Mesendoderm (in vitro differentiated cells): ENCODE measurements at regions not wholly inside any gene's neighbourhood (a gene's known extent, or its start where the extent isn't known, plus 50 kb on each side); places are given as distances from the start of the nearest gene placed in this dataset.
"Not testable (repeated sequence)": the region's sequence is repeated elsewhere in the genome, so short reads cannot be mapped to it uniquely, and the experiment has no call there.

Experiments used
- DNase-seq: peaks from one replicate; pipeline ENCODE4 v3.0.0; 2013
- H2AK5ac ChIP-seq: 2 replicates; pipeline ENCODE4 v1.6.1; 2013; ENCODE audit warnings: low read length, inconsistent platforms
- H2BK120ac ChIP-seq: 2 replicates; pipeline ENCODE4 v1.6.1; 2013; ENCODE audit warnings: low read depth, mild to moderate bottlenecking, low read length, moderate library complexity, mixed read lengths
- H2BK15ac ChIP-seq: replicated peaks from 2 replicates; pipeline ENCODE4 v1.6.1; 2013; ENCODE audit warnings: low read depth, mild to moderate bottlenecking, moderate library complexity
- H2BK5ac ChIP-seq: 2 replicates; pipeline ENCODE4 v1.6.1; 2013; ENCODE audit warnings: low read length, inconsistent platforms
- H3K18ac ChIP-seq: 2 replicates; pipeline ENCODE4 v1.6.1; 2013; ENCODE audit warnings: mild to moderate bottlenecking, low read length, mixed read lengths
- H3K23ac ChIP-seq: one replicate; pipeline ENCODE4 v1.6.1; 2013; ENCODE audit warnings: low read length
- H3K27ac ChIP-seq: 2 replicates; pipeline ENCODE4 v1.5.1; 2013; ENCODE audit warnings: low read depth, mild to moderate bottlenecking, inconsistent platforms, low read length, moderate library complexity
- H3K27me3 ChIP-seq: 2 replicates; pipeline ENCODE4 v1.6.1; 2013; ENCODE audit warnings: low read length, control low read depth, mild to moderate bottlenecking, inconsistent platforms; ENCODE audit not compliant: insufficient read depth, poor library complexity
- H3K36me3 ChIP-seq: 2 replicates; pipeline ENCODE4 v1.6.1; 2013; ENCODE audit warnings: low read length, inconsistent platforms; ENCODE audit not compliant: control insufficient read depth, insufficient read depth
- H3K4ac ChIP-seq: one replicate; pipeline ENCODE4 v1.6.1; 2013; ENCODE audit warnings: low read depth, mild to moderate bottlenecking, low read length, moderate library complexity
- H3K4me1 ChIP-seq: 2 replicates; pipeline ENCODE4 v1.6.1; 2013; ENCODE audit warnings: low read depth, low read length, inconsistent platforms; ENCODE audit not compliant: control insufficient read depth
- H3K4me2 ChIP-seq: 2 replicates; pipeline ENCODE4 v1.6.1; 2013; ENCODE audit warnings: low read length
- H3K4me3 ChIP-seq: 2 replicates; pipeline ENCODE4 v1.5.1; 2013; ENCODE audit warnings: mild to moderate bottlenecking, low read length
- H3K56ac ChIP-seq: one replicate; pipeline ENCODE4 v1.6.1; 2013; ENCODE audit warnings: low read length
- H3K79me1 ChIP-seq: 2 replicates; pipeline ENCODE4 v1.6.1; 2013; ENCODE audit warnings: low read length, inconsistent platforms
- H3K79me2 ChIP-seq: 2 replicates; pipeline ENCODE4 v1.6.1; 2013; ENCODE audit warnings: mild to moderate bottlenecking, low read length; ENCODE audit not compliant: control insufficient read depth, insufficient read depth
- H3K9ac ChIP-seq: 2 replicates; pipeline ENCODE4 v1.6.1; 2013; ENCODE audit warnings: low read length, inconsistent platforms
- H4K5ac ChIP-seq: one replicate; pipeline ENCODE4 v1.6.1; 2013; ENCODE audit warnings: low read length
- H4K8ac ChIP-seq: one replicate; pipeline ENCODE4 v1.6.1; 2013; ENCODE audit warnings: low read depth, mild to moderate bottlenecking, control low read depth, low read length, moderate library complexity
- WGBS: extraction: QIAGEN DNeasy Blood & Tissue Kit; methylation state at CpG from one replicate; pipeline ENCODE4 v1.1.7; 2013; ENCODE audit warnings: low lambda C conversion rate, missing lambda C conversion rate; ENCODE audit not compliant: insufficient coverage; ENCODE audit errors: extremely low coverage; 5-methylcytosine and 5-hydroxymethylcytosine counted together

DNA sequence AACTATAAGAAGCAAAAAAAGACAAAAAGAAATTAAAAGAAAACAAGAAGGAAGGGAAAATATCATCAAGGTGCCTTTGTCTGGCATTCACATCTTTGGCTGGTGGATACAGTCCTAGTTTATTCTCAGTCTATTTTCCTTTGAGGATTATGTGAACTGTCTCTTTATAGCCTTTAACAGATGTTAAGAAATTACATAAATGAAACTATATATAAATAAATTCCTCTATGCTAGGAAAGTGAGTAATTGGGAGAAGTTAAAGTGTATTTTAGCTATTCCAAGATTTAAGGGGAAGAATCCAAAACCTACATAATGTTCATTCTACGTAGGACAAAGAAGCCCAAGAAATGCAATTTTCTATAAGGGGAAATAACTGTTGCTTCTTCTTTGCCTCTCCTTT, 316.3 kb downstream of the ADAMTS20 start:
- no peak overlapping the region for H2BK120ac ChIP-seq
- no peaks in the 10 kb centered on the region for H3K79me2 ChIP-seq
- no CpG with 5 or more reads among the region's 1 CpG for WGBS
- no peaks in the 10 kb centered on the region for H3K27me3 ChIP-seq
- H3K23ac ChIP-seq, result no peak overlapping the region
- no peak overlapping the region for H4K5ac ChIP-seq
- H2BK15ac ChIP-seq, result no peak overlapping the region
- H3K4me3 ChIP-seq, result no peak overlapping the region
- H3K56ac ChIP-seq, result no peak overlapping the region
- H3K18ac ChIP-seq, result no peak overlapping the region
- H3K4ac ChIP-seq, result no peak overlapping the region
- no peaks in the 10 kb centered on the region for H3K79me1 ChIP-seq
- no peaks in the 10 kb centered on the region for H3K4me1 ChIP-seq
- H3K4me2 ChIP-seq, result no peak overlapping the region
- no peak overlapping the region for H4K8ac ChIP-seq
- no peak for DNase-seq
- no peaks in the 10 kb centered on the region for H3K36me3 ChIP-seq
- H2BK5ac ChIP-seq, result no peak overlapping the region
- no peak overlapping the region for H3K27ac ChIP-seq
- no peak overlapping the region for H3K9ac ChIP-seq
- H2AK5ac ChIP-seq, result no peak overlapping the region

GRCh38 chr12:43233861-43234260, 318.1 kb downstream of the ADAMTS20 start:
- Histone ChIP-seq H3K23ac (no peak overlapping the region), H3K27ac (no peak overlapping the region), H2BK15ac (no peak overlapping the region), H3K4me2 (no peak overlapping the region), H3K9ac (no peak overlapping the region), H3K79me1 (no peaks in the 10 kb centered on the region), H3K4me3 (no peak overlapping the region), H3K27me3 (no peaks in the 10 kb centered on the region), H2AK5ac (no peak overlapping the region), H2BK5ac (no peak overlapping the region), H3K4me1 (no peaks in the 10 kb centered on the region), H3K56ac (no peak overlapping the region), H3K18ac (no peak overlapping the region), H3K36me3 (no peaks in the 10 kb centered on the region), H3K4ac (no peak overlapping the region), H3K79me2 (no peaks in the 10 kb centered on the region), H2BK120ac (no peak overlapping the region), H4K5ac (no peak overlapping the region), H4K8ac (no peak overlapping the region)
- DNase-seq, result no peak
- WGBS, result no CpG with 5 or more reads among the region's 2 CpGs

DNA sequence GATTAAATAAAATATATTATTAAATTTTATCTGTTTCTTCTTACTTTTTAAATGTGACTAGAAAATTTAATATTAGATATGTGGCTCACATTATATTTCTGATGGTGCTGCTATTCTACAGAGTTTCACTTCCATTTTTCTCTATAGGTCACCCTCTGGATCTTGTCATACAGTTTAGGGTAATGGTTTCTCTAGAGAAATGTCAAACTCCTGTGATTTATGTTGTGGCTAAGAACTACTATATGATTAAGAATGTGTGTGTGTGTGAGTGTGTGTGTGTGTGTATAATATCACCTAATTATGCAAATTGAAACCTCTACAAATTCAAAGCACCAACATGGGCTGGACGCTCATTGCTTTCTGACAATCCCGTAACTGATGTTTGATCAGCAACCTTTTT, 325.9 kb downstream of the ADAMTS20 start:
- Histone ChIP-seq H3K79me2 (no peaks in the 10 kb centered on the region), H4K5ac (no peak overlapping the region), H2BK120ac (no peak overlapping the region), H3K18ac (no peak overlapping the region), H2BK15ac (no peak overlapping the region), H3K27ac (no peak overlapping the region), H2BK5ac (no peak overlapping the region), H3K4ac (no peak overlapping the region), H3K56ac (no peak overlapping the region), H3K36me3 (no peaks in the 10 kb centered on the region), H3K4me3 (no peak overlapping the region), H3K9ac (no peak overlapping the region), H4K8ac (no peak overlapping the region), H3K23ac (no peak overlapping the region), H3K4me2 (no peak overlapping the region), H3K79me1 (no peaks in the 10 kb centered on the region), H2AK5ac (no peak overlapping the region), H3K27me3 (no peaks in the 10 kb centered on the region), H3K4me1 (no peaks in the 10 kb centered on the region)
- no CpG with 5 or more reads among the region's 2 CpGs for WGBS
- no peak for DNase-seq

DNA sequence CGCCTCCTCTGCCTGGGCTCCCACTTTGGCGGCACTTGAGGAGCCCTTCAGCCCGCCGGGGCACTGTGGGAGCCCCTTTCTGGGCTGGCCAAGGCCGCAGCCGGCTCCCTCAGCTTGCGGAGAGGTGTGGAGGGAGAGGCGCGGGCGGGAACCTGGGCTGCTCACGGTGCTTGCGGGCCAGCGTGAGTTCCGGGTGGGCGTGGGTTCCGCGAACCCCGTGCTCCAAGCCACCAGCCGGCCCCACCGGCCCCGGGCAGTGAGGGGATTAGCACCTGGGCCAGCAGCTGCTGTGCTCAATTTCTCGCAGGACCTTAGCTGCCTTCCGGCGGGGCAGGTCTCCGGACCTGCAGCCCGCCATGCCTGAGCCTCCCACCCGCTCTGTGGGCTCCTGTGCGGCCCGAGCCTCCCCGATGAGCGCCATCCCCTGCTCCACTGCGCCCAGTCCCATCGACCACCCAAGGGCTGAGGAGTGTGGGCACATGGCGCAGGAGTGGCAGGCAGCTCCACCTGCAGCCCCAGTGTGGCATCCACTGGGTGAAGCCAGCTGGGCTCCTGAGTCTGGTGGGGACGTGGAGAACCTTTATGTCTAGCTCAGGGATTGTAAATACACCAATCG, 327.7 kb downstream of the ADAMTS20 start:
- not testable (repeated sequence) for H4K8ac ChIP-seq, H3K4ac ChIP-seq, H3K27ac ChIP-seq, H3K9ac ChIP-seq, H3K4me1 ChIP-seq, H3K36me3 ChIP-seq, H3K4me2 ChIP-seq, H2AK5ac ChIP-seq, H3K23ac ChIP-seq, H2BK5ac ChIP-seq, H2BK15ac ChIP-seq, H3K56ac ChIP-seq, H4K5ac ChIP-seq, H3K79me1 ChIP-seq, H3K4me3 ChIP-seq, H2BK120ac ChIP-seq, H3K79me2 ChIP-seq, H3K27me3 ChIP-seq, DNase-seq, H3K18ac ChIP-seq
- no CpG with 5 or more reads among the region's 36 CpGs for WGBS

DNA sequence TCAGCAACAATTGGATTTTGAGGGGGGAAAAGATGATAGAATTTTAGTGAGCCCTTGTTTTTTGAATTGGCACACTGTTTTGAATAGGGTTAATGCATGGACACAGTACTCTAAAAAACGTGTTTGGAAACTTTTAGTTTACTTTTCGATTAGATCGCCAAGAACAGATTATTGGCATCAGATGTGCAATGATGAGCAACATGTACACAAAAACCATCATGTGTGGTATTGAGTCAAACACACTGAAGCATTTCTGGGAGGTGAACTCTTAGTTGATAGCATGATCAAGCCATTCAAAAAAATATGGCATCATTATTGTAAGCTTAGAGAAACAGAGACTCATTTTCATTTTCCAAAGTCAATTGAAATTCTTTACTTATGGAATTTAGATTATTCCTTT, 329.2 kb downstream of the ADAMTS20 start:
- Histone ChIP-seq H3K9ac (no peak overlapping the region), H4K5ac (no peak overlapping the region), H3K79me2 (no peaks in the 10 kb centered on the region), H3K4me2 (no peak overlapping the region), H3K18ac (no peak overlapping the region), H2BK120ac (no peak overlapping the region), H3K4me3 (no peak overlapping the region), H3K36me3 (no peaks in the 10 kb centered on the region), H3K27ac (no peak overlapping the region), H3K27me3 (no peaks in the 10 kb centered on the region), H3K4me1 (no peaks in the 10 kb centered on the region), H2BK15ac (no peak overlapping the region), H2AK5ac (no peak overlapping the region), H4K8ac (no peak overlapping the region), H3K4ac (no peak overlapping the region), H3K23ac (no peak overlapping the region), H3K56ac (no peak overlapping the region), H2BK5ac (no peak overlapping the region), H3K79me1 (no peaks in the 10 kb centered on the region)
- no CpG with 5 or more reads among the region's 3 CpGs for WGBS
- no peak for DNase-seq

DNA sequence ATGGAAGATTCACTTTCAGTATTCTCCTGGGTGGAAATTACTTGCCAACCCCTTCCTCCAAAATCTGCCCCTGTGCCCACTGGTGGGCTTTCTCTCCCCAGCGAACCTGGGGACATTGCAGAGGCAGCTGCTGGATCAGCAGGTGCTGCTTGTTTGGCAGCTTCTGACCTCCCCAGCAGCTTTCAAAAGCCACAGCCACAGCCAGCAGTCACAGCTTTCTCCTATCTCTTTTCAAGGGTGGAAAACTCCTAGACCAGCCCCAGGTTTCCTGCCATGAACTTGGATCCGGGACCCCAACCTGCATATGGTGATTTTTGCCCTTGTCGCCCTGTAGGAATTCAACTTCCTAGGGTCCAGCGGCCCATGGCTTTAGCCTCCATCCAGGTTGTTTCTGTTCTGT, 330.8 kb downstream of the ADAMTS20 start:
- Histone ChIP-seq H3K4me1 (no peaks in the 10 kb centered on the region), H3K4ac (no peak overlapping the region), H3K27me3 (no peaks in the 10 kb centered on the region), H2BK5ac (no peak overlapping the region), H3K4me3 (no peak overlapping the region), H3K79me1 (no peaks in the 10 kb centered on the region), H3K56ac (no peak overlapping the region), H3K9ac (no peak overlapping the region), H3K79me2 (no peaks in the 10 kb centered on the region), H3K18ac (no peak overlapping the region), H2BK15ac (no peak overlapping the region), H3K23ac (no peak overlapping the region), H2AK5ac (no peak overlapping the region), H4K8ac (no peak overlapping the region), H3K36me3 (no peaks in the 10 kb centered on the region), H2BK120ac (no peak overlapping the region), H3K4me2 (no peak overlapping the region), H3K27ac (no peak overlapping the region), H4K5ac (no peak overlapping the region)
- no CpG with 5 or more reads among the region's 4 CpGs for WGBS
- DNase-seq, result peak; percentile 5
